GM21423 (cell line): ENCODE measurements at regions not wholly inside any gene's neighbourhood (a gene's known extent, or its start where the extent isn't known, plus 50 kb on each side); places are given as distances from the start of the nearest gene placed in this dataset.

ENCODE experiments used
- ATAC-seq: cut with Tn5 transposase; IDR thresholded peaks from one replicate; pipeline ENCODE4 v1.9.1; 2021; ENCODE audit warnings: mild to moderate bottlenecking, moderate library complexity; ENCODE audit not compliant: unreplicated experiment

DNA sequence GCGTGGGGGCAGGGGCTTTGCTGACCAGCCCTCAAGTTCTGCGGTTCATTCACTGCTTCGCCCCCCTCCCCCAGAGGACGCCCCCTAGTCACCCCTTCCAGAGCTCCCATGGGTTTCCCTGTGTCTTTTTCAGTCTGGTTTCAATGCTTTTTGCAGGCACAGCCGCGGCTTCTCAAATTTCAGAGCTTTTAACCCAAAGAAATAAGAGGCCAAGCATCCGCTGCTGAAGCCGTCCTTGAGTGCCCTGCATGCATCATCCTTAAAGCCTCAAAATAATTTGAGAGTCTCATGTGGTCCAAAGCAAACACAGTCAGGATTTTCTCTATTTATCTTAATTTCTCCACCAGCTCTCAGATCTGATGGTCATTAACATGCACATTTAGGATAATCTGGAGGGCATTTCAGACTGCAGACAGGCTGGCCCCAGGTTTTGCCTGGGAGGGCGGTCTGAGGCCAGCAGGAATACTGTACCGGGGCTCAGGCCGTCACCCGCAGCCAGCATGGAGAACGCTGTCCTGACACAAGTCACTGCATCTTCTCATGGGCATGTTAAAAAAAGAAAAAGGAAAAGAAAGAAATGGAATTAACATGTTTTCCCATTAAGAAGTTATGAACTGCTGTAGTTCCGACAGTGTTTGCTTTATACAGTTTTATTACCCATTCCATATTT, 420.8 kb upstream of the IRX4 start:
- ATAC-seq: no peak

DNA sequence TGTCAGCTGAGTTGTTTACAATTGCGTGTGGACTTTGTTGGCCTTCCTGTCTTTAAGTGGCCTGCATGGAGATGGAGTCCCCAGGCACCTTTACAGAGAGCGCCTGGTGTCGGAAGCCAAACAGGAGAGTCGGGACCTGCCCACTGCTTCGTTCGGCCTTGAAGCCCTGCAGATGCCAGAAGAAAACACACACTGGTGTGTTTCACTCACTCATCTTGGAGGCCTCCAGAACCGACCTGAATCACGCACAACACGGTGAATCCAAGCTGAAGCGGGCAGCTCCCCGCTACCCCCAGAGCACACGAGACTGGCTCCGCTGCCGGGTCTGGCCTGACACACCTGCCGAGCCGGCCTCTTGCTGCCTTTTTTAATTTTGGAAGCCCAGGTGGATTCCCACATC, 419.4 kb upstream of the IRX4 start:
- no peak for ATAC-seq

GRCh38 chr5:2300861-2301574, 418.3 kb upstream of the IRX4 start:
- no peak for ATAC-seq

DNA sequence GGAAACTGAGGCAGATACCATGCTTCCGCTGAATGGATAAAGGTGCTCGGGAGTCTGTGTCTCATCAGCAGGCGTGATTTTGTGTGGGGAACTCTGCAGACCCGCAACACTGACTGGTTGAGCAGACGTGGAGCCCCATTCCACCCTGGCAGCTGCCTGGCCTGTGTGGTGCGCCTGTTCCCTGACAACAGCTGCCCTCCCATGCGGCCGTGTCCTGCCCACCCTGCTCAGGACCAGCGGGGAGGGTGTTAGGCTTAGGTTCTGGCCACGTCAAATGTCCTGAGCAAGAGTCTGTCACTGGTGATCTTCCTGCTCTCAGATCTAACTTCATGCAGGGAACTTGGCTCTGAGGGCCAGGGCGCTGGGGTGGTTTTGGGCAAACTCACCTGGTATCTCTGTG, 417.7 kb upstream of the IRX4 start:
- ATAC-seq: no peak

GRCh38 chr5:2299388-2300220, 416.9 kb upstream of the IRX4 start:
- no peak for ATAC-seq

DNA sequence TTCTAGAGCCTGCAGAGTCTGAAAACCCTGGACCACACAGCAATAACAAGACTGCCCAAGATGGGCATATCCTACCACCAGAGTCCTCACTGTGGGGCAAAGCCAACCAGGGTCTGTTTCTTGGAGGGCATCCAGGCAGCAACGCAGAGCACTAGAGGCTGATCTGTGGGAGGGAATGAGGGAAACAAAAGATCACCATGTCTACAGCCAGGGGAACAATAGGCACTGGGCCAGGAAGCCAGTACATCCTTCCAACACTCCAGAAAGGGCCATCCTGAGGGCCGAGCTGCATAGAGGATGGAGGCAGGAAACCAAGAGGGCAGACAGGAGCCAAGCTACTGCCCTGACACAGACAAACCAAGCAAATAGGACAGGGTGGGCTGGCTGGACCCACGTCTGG, 416.1 kb upstream of the IRX4 start:
- no peak for ATAC-seq

DNA sequence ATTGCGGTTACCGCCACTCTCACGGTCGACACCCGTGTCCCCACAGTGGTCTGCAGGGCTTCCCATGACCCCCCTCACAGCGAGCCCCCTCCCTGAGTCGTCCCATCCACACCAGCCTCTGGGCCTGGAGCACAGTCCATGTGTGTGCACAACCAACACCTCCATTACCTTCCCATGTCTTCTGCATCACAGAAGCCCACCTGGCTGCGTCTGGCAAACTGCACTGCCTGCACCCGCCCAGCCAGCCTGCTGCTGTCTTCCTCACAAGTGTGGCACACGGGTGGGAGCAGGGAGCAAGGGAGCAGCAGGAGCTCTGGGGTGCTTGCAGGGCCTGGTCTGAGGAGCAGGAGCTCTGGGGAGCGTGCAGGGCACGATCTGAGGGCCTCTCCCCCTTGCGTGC, 415.3 kb upstream of the IRX4 start:
- ATAC-seq: no peak

- no peak for ATAC-seq
These were observed 412.8 kb upstream of the IRX4 start for GRCh38 chr5:2295476-2295875.

- ATAC-seq: no peak
These were observed 411.2 kb upstream of the IRX4 start for GRCh38 chr5:2293906-2294305.

DNA sequence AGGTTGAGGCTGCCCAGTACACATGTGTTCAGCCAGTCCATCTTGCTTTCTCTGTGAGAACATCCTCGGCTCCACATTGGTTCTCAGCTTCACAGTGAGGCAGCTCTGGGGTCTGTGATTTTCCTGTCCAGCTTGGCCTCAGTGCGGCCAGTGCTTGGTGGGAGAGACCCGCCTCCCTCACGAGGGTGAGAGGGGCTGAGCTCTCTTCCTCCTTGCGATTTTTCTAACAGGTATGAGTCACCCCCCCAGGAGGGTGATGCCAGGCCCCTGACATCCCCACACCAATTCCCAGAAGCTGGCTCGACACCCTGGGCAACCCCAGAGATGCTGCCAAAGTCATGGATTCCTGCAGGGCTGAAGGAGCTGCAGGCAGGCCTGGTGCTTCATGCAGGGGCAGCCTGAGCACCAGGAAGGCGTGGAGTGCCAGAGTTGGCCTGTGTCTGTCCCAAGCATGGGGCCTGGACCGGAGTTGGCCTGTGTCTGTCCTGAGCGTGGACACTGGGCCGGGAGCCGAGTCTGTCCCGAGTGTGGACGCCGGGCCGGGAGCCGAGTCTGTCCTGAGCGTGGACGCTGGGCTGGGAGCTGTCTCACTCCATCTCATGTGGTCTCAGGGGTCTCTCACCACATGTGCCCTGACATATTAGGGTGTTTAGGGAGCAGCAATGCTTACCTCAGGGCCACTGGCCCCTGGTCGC, 408.6 kb upstream of the IRX4 start:
- no peak for ATAC-seq

DNA sequence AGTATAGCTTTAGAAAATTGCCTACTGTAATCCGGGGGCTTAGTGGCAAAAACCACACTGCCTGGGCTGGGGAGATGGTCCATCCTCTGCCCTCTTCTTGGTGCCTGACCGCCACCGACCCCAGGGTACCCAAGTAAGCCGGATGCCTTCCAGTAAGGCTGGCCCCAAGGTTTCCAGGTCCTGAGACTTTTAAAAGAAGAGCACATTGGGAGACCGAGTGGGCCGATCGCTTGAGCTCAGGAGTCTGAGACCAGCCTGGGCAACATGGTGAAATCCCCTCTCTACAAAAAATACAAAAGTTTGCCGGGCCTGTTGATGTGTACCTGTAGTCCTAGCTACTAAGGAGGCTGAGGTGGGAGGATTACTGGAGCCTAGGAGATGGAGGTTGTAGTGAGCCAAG, 406.7 kb upstream of the IRX4 start:
- ATAC-seq: no peak

DNA sequence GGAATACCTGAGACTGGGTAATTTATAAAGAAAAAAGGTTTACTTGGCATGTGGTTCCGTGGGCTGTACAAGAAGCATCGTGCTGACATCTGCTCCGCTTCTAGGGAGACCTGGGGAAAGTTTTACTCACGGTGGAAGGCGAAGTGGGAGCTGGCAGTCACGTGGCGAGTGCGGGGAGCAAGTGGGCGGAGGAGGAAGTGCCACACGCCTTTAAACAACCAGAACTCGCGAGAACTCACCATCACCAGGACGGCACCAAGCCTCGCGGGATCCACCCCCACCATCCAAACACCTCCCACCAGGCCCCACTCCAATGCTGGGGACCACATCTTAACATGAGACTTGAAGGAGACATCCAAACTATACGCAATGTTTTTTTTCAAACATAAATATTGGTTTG, 406.2 kb upstream of the IRX4 start:
- no peak for ATAC-seq

DNA sequence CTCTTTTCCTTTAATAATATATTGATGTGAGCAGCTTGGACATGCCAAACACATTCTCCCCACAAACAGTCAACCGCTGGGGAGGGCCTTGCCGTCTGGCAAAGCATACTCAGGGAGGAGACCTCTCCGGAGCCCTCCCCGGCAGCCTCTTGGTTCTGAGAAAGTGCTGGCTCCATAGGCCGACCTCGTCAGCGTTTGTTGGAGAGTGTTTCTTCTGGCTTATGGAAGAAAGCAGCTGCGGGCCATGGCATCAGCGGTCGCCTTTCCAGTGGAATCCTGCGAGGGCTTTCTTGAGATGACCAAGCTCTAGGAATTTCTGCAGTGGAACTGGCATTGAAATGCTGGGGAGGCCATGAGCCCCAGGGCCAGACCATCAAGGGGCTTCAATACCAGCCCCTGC, 405.7 kb upstream of the IRX4 start:
- ATAC-seq: no peak

DNA sequence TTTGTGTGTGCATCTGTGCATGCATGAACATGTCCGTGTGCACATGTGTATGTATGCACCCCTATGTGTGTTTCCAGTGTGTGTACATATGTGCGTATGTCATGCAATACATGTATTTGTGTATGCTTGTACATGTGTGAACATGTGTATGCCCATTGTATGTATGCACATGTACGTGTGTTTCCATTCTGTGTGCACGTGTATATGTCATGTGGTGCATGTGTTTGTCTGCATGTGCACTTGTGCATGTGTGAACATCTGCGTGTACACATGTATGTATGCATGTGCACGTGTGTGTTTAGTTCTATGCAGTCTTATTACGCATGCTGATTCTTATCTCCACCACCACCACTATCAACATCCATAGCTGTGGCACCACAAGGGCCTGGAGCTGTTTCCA, 403.5 kb upstream of the IRX4 start:
- no peak for ATAC-seq

GRCh38 chr5:2284678-2285077, 402.0 kb upstream of the IRX4 start:
- ATAC-seq: no peak

DNA sequence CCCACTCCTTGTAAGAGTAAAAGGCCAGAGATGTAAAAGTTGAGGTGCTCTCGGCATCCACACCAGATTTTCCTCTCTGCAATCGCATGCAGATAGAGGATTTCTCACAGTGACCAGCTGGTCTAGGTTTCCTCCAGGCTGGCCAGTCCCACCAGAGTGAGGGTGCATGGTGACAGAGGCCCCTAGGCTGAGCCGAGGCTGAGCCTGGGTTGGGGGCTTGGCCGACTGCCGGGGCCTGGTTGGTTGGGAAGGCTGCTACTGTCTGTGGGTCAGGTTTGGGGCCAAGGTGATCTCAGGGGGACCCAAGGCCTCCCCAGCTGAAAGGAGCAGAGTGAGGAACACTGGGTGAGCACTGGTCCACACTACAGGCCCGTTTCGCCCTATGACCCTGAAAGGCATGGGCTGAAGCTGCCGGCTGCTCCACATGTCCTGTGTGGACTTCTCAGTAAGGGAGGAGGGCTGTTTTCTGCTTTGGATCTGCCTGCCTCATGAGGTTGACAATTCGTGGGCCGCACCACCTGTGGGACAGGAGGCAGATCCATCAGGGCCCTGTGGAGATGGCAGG, 400.8 kb upstream of the IRX4 start:
- ATAC-seq: no peak

DNA sequence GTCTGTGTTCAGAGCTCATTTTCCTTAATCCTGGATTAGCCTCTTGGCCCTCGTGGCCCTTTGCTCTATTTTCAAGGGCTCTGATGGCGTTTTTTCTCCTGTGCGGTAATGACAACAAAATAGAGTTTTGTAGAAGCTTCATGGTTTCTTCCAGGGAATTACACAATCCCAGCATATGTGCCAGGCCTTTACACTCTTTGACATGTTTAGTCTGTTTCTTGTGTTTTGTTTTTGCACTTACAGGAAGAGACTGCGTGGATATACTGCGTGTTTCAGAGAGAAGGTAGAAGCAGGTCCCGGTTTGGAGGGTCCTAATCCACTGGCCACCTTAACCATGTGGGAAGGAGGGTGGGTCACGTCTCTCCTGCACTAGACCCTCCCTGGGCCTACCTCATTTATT, 400.2 kb upstream of the IRX4 start:
- ATAC-seq: no peak

DNA sequence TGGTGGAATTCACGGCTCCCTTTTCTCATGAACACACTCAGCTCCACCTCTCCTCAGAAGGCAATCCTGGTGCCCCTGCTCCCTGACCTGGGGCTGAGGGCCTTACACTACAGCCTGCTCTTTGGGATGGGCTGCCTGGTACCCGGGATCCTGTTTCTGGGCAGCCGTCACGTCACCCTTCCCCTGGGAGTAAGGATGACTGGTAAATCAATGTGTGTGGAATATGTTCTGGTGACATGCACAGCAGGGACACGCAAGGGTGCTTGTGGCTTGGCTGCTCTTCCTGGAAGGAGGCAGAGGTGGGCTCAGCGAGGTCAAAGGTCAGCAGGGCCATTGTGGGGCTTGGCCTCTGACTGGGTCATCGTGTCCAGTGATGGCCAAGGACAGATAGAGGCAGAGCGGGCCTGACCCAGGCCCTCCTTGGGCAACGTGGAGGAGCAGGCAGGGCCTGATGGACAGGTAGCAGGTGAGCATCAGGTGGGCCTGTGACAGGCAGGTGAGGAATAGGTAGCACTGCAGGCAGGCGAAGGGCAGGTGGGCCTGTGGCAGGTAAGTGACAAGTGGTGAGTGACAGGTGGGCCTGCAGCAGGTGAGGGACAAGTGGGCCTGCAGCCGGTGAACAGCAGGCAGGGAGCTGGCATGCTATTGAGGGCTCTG, 399.4 kb upstream of the IRX4 start:
- ATAC-seq: no peak

GRCh38 chr5:2281446-2281845, 398.7 kb upstream of the IRX4 start:
- ATAC-seq: no peak

DNA sequence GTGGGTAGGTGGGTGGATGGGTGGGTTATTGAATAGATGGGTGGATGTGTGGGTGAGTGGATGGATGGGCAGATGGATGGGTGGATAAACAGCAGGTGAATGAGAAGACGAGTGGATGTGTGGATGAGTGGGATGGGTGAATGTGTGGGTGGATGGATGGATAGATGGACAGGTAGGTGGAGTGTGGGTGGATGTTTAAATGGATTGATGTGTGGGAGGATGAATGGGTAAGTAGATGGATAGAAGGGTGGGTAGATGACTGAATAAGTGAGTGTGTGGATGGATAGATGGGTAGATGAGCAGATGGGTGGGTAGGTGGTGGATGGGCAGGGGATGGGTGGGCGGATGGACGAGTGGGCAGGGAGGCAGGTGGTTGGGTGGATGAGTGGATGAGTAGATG, 397.6 kb upstream of the IRX4 start:
- ATAC-seq: no peak
